PC-9 (cell line): ENCODE measurements at regions not wholly inside any gene's neighbourhood (a gene's known extent, or its start where the extent isn't known, plus 50 kb on each side); places are given as distances from the start of the nearest gene placed in this dataset.

ENCODE experiments used
- BruUV-seq: library from RNA; stranded (reverse); fragments of 400-500 nt; replicated peaks from 2 replicates; lab custom pipeline; 2021; lab: Mats Ljungman, UMichigan
- CTCF ChIA-PET: fragments of 300-600 bp; sonication (Branson Sonifier 250); formaldehyde crosslinking; loops from one replicate; lab custom pipeline; 2022; ENCODE audit warnings: antibody characterized with exemption; lab: Charles Lee
- POLR2A ChIA-PET: fragments of 300-600 bp; sonication (Branson Sonifier 250); formaldehyde crosslinking; loops from one replicate; lab custom pipeline; 2022; ENCODE audit warnings: antibody characterized with exemption; ENCODE audit not compliant: unreplicated experiment; lab: Charles Lee
- DNase-seq, 2 experiments: peaks; one replicate each; pipeline versions ENCODE4 v3.0.0 to v3.0.0-alpha.2; 2015 to 2022; ENCODE audit warnings: mixed read lengths in 1 of 2
- H2AFZ ChIP-seq: fragments of 200-600 bp; sonication (generic); 2 replicates; pipeline ENCODE4 v1.8.1; 2017; ENCODE audit warnings: antibody characterized with exemption
- H3F3A ChIP-seq: fragments of 200-600 bp; sonication (generic); 2 replicates; pipeline ENCODE4 v1.8.1; 2017; ENCODE audit warnings: antibody characterized with exemption, mild to moderate bottlenecking, low read depth; ENCODE audit not compliant: insufficient read depth
- H3K27ac ChIP-seq: fragments of 200-600 bp; sonication (generic); 2 replicates; pipeline ENCODE4 v1.6.1; 2016; ENCODE audit warnings: mixed run types
- H3K27me3 ChIP-seq: fragments of 200-600 bp; sonication (generic); 2 replicates; pipeline ENCODE4 v1.6.1; 2016; ENCODE audit warnings: low read depth, mixed run types; ENCODE audit not compliant: insufficient read depth
- H3K36me3 ChIP-seq: fragments of 200-600 bp; sonication (generic); 2 replicates; pipeline ENCODE4 v1.6.1; 2016; ENCODE audit warnings: low read depth, mixed run types
- H3K4me1 ChIP-seq: fragments of 200-600 bp; sonication (generic); replicated peaks from 2 replicates; pipeline ENCODE4 v1.6.1; 2016; ENCODE audit warnings: mixed run types; ENCODE audit not compliant: insufficient read depth
- H3K4me2 ChIP-seq: fragments of 200-600 bp; sonication (generic); 2 replicates; pipeline ENCODE4 v1.6.1; 2017; ENCODE audit warnings: mixed run types
- H3K4me3 ChIP-seq: fragments of 200-600 bp; sonication (generic); 2 replicates; pipeline ENCODE4 v1.6.1; 2016; ENCODE audit warnings: mixed run types
- H3K79me2 ChIP-seq: fragments of 200-600 bp; sonication (generic); 2 replicates; pipeline ENCODE4 v1.6.1; 2017; ENCODE audit warnings: low read depth, mixed run types
- H3K9me2 ChIP-seq: fragments of 200-600 bp; sonication (generic); 2 replicates; pipeline ENCODE4 v1.8.1; 2017; ENCODE audit warnings: mild to moderate bottlenecking; ENCODE audit not compliant: insufficient read depth
- H3K9me3 ChIP-seq: fragments of 200-600 bp; sonication (generic); 2 replicates; pipeline ENCODE4 v1.8.1; 2016; ENCODE audit warnings: low read depth; ENCODE audit not compliant: insufficient read depth
- H4K20me1 ChIP-seq: fragments of 200-600 bp; sonication (generic); 2 replicates; pipeline ENCODE4 v1.8.1; 2017; ENCODE audit not compliant: insufficient read depth
- EZH2 ChIP-seq: fragments of 200-600 bp; sonication (generic); IDR thresholded peaks from 2 replicates; pipeline ENCODE4 v1.8.0; 2017; ENCODE audit warnings: antibody characterized with exemption, low read depth
- intact Hi-C: fragments of 100-400 bp; cut with micrococcal nuclease; formaldehyde crosslinking; loops from one replicate; pipeline ENCODE4 v1.10.0; 2022; ENCODE audit not compliant: unreplicated experiment
- TF ChIP-seq, protein P1 (sequence below): fragments of 200-600 bp; sonication (generic); conservative IDR thresholded peaks from 2 replicates; pipeline ENCODE4 v1.6.1; 2017; ENCODE audit warnings: mixed run types, antibody characterized with exemption, mild to moderate bottlenecking, moderate library complexity

DNA sequence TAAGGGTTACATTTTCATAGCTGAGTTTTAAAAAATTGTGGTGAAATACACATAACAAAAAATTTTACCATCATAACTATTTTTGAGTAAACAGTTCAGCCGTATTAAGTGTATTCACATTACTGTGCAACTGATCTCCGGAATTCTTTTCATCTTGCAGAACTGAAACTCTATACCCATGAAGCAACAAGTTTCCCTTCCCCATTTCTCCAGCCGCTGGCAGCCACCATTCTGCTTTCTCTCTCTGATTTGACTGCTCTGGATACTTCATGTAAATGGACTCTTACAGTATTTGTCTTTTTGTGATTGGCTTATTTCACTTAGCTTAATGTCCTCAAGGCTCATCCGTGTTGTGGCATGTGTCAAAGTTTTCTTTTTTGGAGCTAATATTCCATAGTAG, 341.6 kb downstream of the QKI start:
- Histone ChIP-seq H2AFZ (no peak overlapping the region), H3K4me2 (no peak overlapping the region), H4K20me1 (no peaks in the 10 kb centered on the region), H3K79me2 (no peaks in the 10 kb centered on the region), H3K4me1 (no peaks in the 10 kb centered on the region), H3K36me3 (no peaks in the 10 kb centered on the region), H3F3A (no peaks in the 10 kb centered on the region), H3K27me3 (peaks cover 55% of the 10 kb centered on the region), H3K9me3 (no peaks in the 10 kb centered on the region), H3K4me3 (no peak overlapping the region), H3K27ac (no peak overlapping the region), H3K9me2 (no peaks in the 10 kb centered on the region)
- no TSS peak for BruUV-seq
- POLR2A ChIA-PET = no interaction called here
- CTCF ChIA-PET = no interaction called here
- TF ChIP-seq EZH2 = no peak
- TF ChIP-seq, protein P1, sequence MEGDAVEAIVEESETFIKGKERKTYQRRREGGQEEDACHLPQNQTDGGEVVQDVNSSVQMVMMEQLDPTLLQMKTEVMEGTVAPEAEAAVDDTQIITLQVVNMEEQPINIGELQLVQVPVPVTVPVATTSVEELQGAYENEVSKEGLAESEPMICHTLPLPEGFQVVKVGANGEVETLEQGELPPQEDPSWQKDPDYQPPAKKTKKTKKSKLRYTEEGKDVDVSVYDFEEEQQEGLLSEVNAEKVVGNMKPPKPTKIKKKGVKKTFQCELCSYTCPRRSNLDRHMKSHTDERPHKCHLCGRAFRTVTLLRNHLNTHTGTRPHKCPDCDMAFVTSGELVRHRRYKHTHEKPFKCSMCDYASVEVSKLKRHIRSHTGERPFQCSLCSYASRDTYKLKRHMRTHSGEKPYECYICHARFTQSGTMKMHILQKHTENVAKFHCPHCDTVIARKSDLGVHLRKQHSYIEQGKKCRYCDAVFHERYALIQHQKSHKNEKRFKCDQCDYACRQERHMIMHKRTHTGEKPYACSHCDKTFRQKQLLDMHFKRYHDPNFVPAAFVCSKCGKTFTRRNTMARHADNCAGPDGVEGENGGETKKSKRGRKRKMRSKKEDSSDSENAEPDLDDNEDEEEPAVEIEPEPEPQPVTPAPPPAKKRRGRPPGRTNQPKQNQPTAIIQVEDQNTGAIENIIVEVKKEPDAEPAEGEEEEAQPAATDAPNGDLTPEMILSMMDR = no peak
- intact Hi-C loops = no loop called here
- no peak for DNase-seq

DNA sequence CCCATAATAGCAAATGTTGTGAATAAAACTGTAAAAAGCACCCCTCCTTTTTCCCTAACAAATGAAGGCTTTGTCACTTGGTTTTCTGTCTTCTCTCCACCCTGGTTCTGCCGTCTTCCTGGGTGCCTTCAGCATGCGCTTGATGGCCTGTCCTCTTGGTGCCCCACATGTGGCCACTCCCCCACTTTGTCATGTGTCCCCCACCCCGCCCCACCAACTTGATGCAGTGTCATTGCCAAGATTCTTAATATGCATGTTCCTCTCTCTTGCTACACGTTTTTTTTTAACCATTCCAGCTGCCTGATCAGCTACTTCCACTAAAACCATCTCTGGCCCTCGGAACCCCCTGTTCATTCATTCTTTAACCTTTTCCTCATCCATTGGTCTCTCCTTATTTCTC, 340.3 kb downstream of the QKI start:
- Histone ChIP-seq H3K36me3 (no peaks in the 10 kb centered on the region), H3K4me3 (no peak overlapping the region), H4K20me1 (no peaks in the 10 kb centered on the region), H3K4me1 (no peaks in the 10 kb centered on the region), H3K9me2 (no peaks in the 10 kb centered on the region), H3K9me3 (no peaks in the 10 kb centered on the region), H3F3A (no peaks in the 10 kb centered on the region), H3K79me2 (no peaks in the 10 kb centered on the region), H2AFZ (no peak overlapping the region), H3K27ac (no peak overlapping the region), H3K27me3 (peaks cover 64% of the 10 kb centered on the region), H3K4me2 (no peak overlapping the region)
- BruUV-seq = no TSS peak
- CTCF ChIA-PET = no interaction called here
- POLR2A ChIA-PET = no interaction called here
- no peak for DNase-seq
- intact Hi-C loops = no loop called here
- TF ChIP-seq, protein P1 = no peak
- TF ChIP-seq EZH2 = no peak

DNA sequence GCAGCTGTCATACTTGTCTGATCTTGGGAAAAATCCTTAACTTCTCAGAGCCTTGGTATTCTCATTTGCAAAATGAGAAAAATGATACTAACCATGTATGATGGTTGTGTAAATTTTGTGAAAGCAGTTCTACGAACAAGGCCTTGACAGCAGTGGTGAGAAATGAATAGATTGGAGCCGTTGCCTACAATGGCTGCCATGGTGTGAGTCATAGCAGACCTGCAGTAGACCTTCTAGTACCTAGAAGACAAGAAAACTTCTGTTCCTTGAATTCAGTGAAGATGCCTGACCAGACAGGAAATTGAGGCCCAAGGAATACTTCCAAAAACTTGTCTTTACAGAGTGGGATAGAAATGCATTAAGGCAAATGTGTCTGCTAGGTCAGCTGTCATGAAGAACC, 338.9 kb downstream of the QKI start:
- H2AFZ ChIP-seq = no peak overlapping the region
- TF ChIP-seq, protein P1 = no peak
- TF ChIP-seq EZH2 = no peak
- no peaks in the 10 kb centered on the region for H3K36me3 ChIP-seq

More for the DNA sequence above, 338.9 kb downstream of the QKI start:
- no TSS peak for BruUV-seq
- intact Hi-C loops = no loop called here
- ChIA-PET POLR2A (no interaction called here), CTCF (no interaction called here)
- Histone ChIP-seq H3F3A (no peaks in the 10 kb centered on the region), H3K4me1 (no peaks in the 10 kb centered on the region), H3K4me2 (no peak overlapping the region), H3K27ac (no peak overlapping the region), H3K9me3 (no peaks in the 10 kb centered on the region), H3K4me3 (no peak overlapping the region), H3K9me2 (no peaks in the 10 kb centered on the region), H3K27me3 (peaks cover 68% of the 10 kb centered on the region), H3K79me2 (no peaks in the 10 kb centered on the region), H4K20me1 (no peaks in the 10 kb centered on the region)
- no peak for DNase-seq
